ENCODE measurements at regions not wholly inside any gene's neighbourhood (a gene's known extent, or its start where the extent isn't known, plus 50 kb on each side); places are given as distances from the start of the nearest gene placed in this dataset.

GRCh38 chr2:224162122-224162521 lies 123.0 kb upstream of the SERPINE2 start:
- Histone ChIP-seq H3K4me3 (no peak overlapping the region), H3K4me1 (no peaks in the 10 kb centered on the region), H3K27me3 (no peaks in the 10 kb centered on the region), H3K27ac (no peak overlapping the region), H3K36me3 (no peaks in the 10 kb centered on the region), H3K9me3 (no peaks in the 10 kb centered on the region)
- no peak for TF ChIP-seq CTCF (IDR thresholded peaks at IDR 0.05)
- no peak for DNase-seq
- intact Hi-C loops (cut with DNase I), result no loop called here
- no peak for ATAC-seq

GRCh38 chr2:224161712-224162111 lies 122.6 kb upstream of the SERPINE2 start:
- Histone ChIP-seq H3K4me1 (no peaks in the 10 kb centered on the region), H3K27ac (no peak overlapping the region), H3K9me3 (no peaks in the 10 kb centered on the region), H3K36me3 (no peaks in the 10 kb centered on the region), H3K4me3 (no peak overlapping the region), H3K27me3 (no peaks in the 10 kb centered on the region)
- intact Hi-C loops (cut with DNase I), result no loop called here
- TF ChIP-seq CTCF (IDR thresholded peaks at IDR 0.05), result no peak
- DNase-seq (no peak), ATAC-seq (no peak)

GRCh38 chr2:224160917-224161316 lies 121.8 kb upstream of the SERPINE2 start:
- H3K27me3 ChIP-seq, result no peaks in the 10 kb centered on the region
- ATAC-seq, result no peak
- no peak overlapping the region for H3K27ac ChIP-seq
- no peak overlapping the region for H3K4me3 ChIP-seq
- H3K9me3 ChIP-seq, result no peaks in the 10 kb centered on the region
- no peak for TF ChIP-seq CTCF (IDR thresholded peaks at IDR 0.05)
- intact Hi-C loops (cut with DNase I), result no loop called here
- no peak for DNase-seq
- H3K4me1 ChIP-seq, result no peaks in the 10 kb centered on the region
- H3K36me3 ChIP-seq, result no peaks in the 10 kb centered on the region

- ATAC-seq, result no peak
- intact Hi-C loops (cut with DNase I), result no loop called here
Measured at GRCh38 chr2:224159345-224159928, 120.4 kb upstream of the SERPINE2 start.

GRCh38 chr2:224158831-224159230 lies 119.7 kb upstream of the SERPINE2 start:
- TF ChIP-seq CTCF (IDR thresholded peaks at IDR 0.05), result no peak

More at GRCh38 chr2:224159345-224159928, 120.4 kb upstream of the SERPINE2 start:
- Histone ChIP-seq H3K4me3 (no peak overlapping the region), H3K9me3 (no peaks in the 10 kb centered on the region), H3K27ac (no peak overlapping the region), H3K27me3 (no peaks in the 10 kb centered on the region), H3K4me1 (no peaks in the 10 kb centered on the region), H3K36me3 (no peaks in the 10 kb centered on the region)
- TF ChIP-seq CTCF (IDR thresholded peaks at IDR 0.05), result no peak
- DNase-seq, result no peak

More at GRCh38 chr2:224158831-224159230, 119.7 kb upstream of the SERPINE2 start:
- Histone ChIP-seq H3K4me3 (no peak overlapping the region), H3K27ac (no peak overlapping the region), H3K27me3 (no peaks in the 10 kb centered on the region), H3K9me3 (no peaks in the 10 kb centered on the region), H3K4me1 (no peaks in the 10 kb centered on the region), H3K36me3 (no peaks in the 10 kb centered on the region)
- intact Hi-C loops (cut with DNase I), result no loop called here
- DNase-seq, result no peak
- ATAC-seq, result no peak
